ENCODE measurements at regions not wholly inside any gene's neighbourhood (a gene's known extent, or its start where the extent isn't known, plus 50 kb on each side); places are given as distances from the start of the nearest gene placed in this dataset.

- FAIRE-seq (no peak), DNase-seq (ENCODE audit: low read depth in 1 of 2, low spot score in 1 of 2) (no peak), ATAC-seq (no peak)
- Histone ChIP-seq H3K4me2 (no peak overlapping the region), H3K27ac (no peak overlapping the region), H3K9me3 (no peaks in the 10 kb centered on the region), H3K4me3 (no peak overlapping the region), H3K4me1 (peaks cover 29% of the 10 kb centered on the region)
- TF ChIP-seq RAD21 (conservative IDR thresholded peaks at IDR 0.05 in 1 of 2, IDR thresholded peaks at IDR 0.05 in 1 of 2) = no peak
- TF ChIP-seq PHF8 (IDR thresholded peaks at IDR 0.05; ENCODE audit: borderline replicate concordance, low read depth) = no peak
- no peak for TF ChIP-seq HOXB13 (CRISPR knock-in tag; IDR thresholded peaks at IDR 0.05; ENCODE audit: low read depth)
- no peak for TF ChIP-seq TFCP2L1 (CRISPR knock-in tag; IDR thresholded peaks at IDR 0.05)
- no peak for TF ChIP-seq KDM1A (IDR thresholded peaks at IDR 0.05; ENCODE audit: low read depth)
- no peak for TF ChIP-seq TP53 (CRISPR knock-in tag; IDR thresholded peaks at IDR 0.05)
- TF ChIP-seq EP300 (IDR thresholded peaks at IDR 0.05) = no peak
- CTCF ChIA-PET = interaction anchor here (0.5 kb wide), 1 partner anchor 14 kb away, joined by 3 read pairs; no protein-coding TSS in a partner anchor
- POLR2A ChIA-PET = no interaction called here
- 47% methylated on average over 3 of the region's 3 CpGs for WGBS (ENCODE audit: missing lambda C conversion rate)
These were observed 215.9 kb downstream of the NXNL2 start for GRCh38 chr9:88750832-88751360.

- H3K4me3 ChIP-seq = no peak overlapping the region
- H3K9me3 ChIP-seq = no peaks in the 10 kb centered on the region
- H3K27ac ChIP-seq = no peak overlapping the region
- TF ChIP-seq CBX8 (IDR thresholded peaks at IDR 0.05) = no peak
- TF ChIP-seq HOXB13 (CRISPR knock-in tag; IDR thresholded peaks at IDR 0.05; ENCODE audit: low read depth) = no peak
- TF ChIP-seq MAZ (IDR thresholded peaks at IDR 0.05; ENCODE audit: borderline replicate concordance, low read depth, low read length) = no peak
- no peak for TF ChIP-seq EHF (CRISPR knock-in tag; IDR thresholded peaks at IDR 0.05)
- TF ChIP-seq CEBPB (IDR thresholded peaks at IDR 0.05) = no peak
- no peak for TF ChIP-seq USF2 (IDR thresholded peaks at IDR 0.05)
- TF ChIP-seq, protein P1, sequence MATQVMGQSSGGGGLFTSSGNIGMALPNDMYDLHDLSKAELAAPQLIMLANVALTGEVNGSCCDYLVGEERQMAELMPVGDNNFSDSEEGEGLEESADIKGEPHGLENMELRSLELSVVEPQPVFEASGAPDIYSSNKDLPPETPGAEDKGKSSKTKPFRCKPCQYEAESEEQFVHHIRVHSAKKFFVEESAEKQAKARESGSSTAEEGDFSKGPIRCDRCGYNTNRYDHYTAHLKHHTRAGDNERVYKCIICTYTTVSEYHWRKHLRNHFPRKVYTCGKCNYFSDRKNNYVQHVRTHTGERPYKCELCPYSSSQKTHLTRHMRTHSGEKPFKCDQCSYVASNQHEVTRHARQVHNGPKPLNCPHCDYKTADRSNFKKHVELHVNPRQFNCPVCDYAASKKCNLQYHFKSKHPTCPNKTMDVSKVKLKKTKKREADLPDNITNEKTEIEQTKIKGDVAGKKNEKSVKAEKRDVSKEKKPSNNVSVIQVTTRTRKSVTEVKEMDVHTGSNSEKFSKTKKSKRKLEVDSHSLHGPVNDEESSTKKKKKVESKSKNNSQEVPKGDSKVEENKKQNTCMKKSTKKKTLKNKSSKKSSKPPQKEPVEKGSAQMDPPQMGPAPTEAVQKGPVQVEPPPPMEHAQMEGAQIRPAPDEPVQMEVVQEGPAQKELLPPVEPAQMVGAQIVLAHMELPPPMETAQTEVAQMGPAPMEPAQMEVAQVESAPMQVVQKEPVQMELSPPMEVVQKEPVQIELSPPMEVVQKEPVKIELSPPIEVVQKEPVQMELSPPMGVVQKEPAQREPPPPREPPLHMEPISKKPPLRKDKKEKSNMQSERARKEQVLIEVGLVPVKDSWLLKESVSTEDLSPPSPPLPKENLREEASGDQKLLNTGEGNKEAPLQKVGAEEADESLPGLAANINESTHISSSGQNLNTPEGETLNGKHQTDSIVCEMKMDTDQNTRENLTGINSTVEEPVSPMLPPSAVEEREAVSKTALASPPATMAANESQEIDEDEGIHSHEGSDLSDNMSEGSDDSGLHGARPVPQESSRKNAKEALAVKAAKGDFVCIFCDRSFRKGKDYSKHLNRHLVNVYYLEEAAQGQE (IDR thresholded peaks at IDR 0.05) = no peak
- TF ChIP-seq POLR2AphosphoS2 (conservative IDR thresholded peaks at IDR 0.05; ENCODE audit: low read length) = no peak
- no peak for TF ChIP-seq ZNF302 (CRISPR knock-in tag; IDR thresholded peaks at IDR 0.05)
- no peak for TF ChIP-seq FOXS1 (CRISPR knock-in tag; IDR thresholded peaks at IDR 0.05)
- TF ChIP-seq RNF2 (IDR thresholded peaks at IDR 0.05; ENCODE audit: borderline replicate concordance, low read depth) = no peak
- TF ChIP-seq ZFP36 (IDR thresholded peaks at IDR 0.05; ENCODE audit: borderline replicate concordance, partially characterized antibody) = no peak
- TF ChIP-seq NFE2L2 (conservative IDR thresholded peaks at IDR 0.05; ENCODE audit: low read length) = no peak
- no peak for TF ChIP-seq NPAS2 (CRISPR knock-in tag; IDR thresholded peaks at IDR 0.05; ENCODE audit: borderline replicate concordance)
- TF ChIP-seq, protein P2, sequence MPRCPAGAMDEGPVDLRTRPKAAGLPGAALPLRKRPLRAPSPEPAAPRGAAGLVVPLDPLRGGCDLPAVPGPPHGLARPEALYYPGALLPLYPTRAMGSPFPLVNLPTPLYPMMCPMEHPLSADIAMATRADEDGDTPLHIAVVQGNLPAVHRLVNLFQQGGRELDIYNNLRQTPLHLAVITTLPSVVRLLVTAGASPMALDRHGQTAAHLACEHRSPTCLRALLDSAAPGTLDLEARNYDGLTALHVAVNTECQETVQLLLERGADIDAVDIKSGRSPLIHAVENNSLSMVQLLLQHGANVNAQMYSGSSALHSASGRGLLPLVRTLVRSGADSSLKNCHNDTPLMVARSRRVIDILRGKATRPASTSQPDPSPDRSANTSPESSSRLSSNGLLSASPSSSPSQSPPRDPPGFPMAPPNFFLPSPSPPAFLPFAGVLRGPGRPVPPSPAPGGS (IDR thresholded peaks at IDR 0.05) = no peak
- TF ChIP-seq HEYL (CRISPR knock-in tag; IDR thresholded peaks at IDR 0.05) = no peak
- FAIRE-seq (no peak), DNase-seq (ENCODE audit: low read depth in 1 of 2, low spot score in 1 of 2) (no peak), ATAC-seq (no peak)
- CTCF ChIA-PET = no interaction called here
- WGBS (ENCODE audit: missing lambda C conversion rate) = 86% methylated on average over 8 of the region's 8 CpGs
- H3K4me2 ChIP-seq = no peak overlapping the region
- POLR2A ChIA-PET = no interaction called here
- H3K4me1 ChIP-seq = peaks cover 20% of the 10 kb centered on the region
These were observed 216.8 kb downstream of the NXNL2 start for GRCh38 chr9:88751781-88752180.
